Fibroblast of lung (primary cell): ENCODE measurements at regions not wholly inside any gene's neighbourhood (a gene's known extent, or its start where the extent isn't known, plus 50 kb on each side); places are given as distances from the start of the nearest gene placed in this dataset.

Experiments used
- CTCF ChIP-seq, 2 donors: IDR thresholded peaks in 1 of 2; conservative IDR thresholded peaks in 1 of 2; 1 replicate in 1 of 2; 2 replicates in 1 of 2; pipeline ENCODE4 v1.5.1; 2011 to 2012; ENCODE audit warnings: low read length in 2 of 2, control low read depth in 1 of 2, inconsistent platforms in 1 of 2, low read depth in 1 of 2, mild to moderate bottlenecking in 1 of 2
- EZH2 ChIP-seq: IDR thresholded peaks from 2 replicates; pipeline ENCODE4 v1.5.1; 2012; ENCODE audit warnings: low read length, control low read depth, mild to moderate bottlenecking; ENCODE audit errors: missing control alignments

GRCh38 chr2:59665021-59665420 lies 888.4 kb downstream of the BCL11A start:
- no peak for TF ChIP-seq CTCF (conservative IDR thresholded peaks at IDR 0.05 in 1 of 2, IDR thresholded peaks at IDR 0.05 in 1 of 2; ENCODE audit: low read depth in 1 of 2, low read length in 2 of 2)
- TF ChIP-seq EZH2: no peak
